OCI-LY3 (cell line): ENCODE measurements at regions not wholly inside any gene's neighbourhood (a gene's known extent, or its start where the extent isn't known, plus 50 kb on each side); places are given as distances from the start of the nearest gene placed in this dataset.

Experiments used
- CTCF ChIP-seq: fragments of 200-600, 300-600 bp; sonication (generic); IDR thresholded peaks from 2 replicates; pipeline ENCODE4 v1.5.1; 2014; ENCODE audit warnings: antibody characterized with exemption, low read length, low read depth
- EZH2phosphoT487 ChIP-seq: fragments of 200-600 bp; shearing (Covaris generic); IDR thresholded peaks from 2 replicates; pipeline ENCODE4 v1.6.1; 2018; ENCODE audit warnings: antibody characterized with exemption, mixed run types, low read depth

GRCh38 chr9:81035601-81036000 lies 653.7 kb downstream of the TLE1 start:
- no peak for TF ChIP-seq CTCF
- no peak for TF ChIP-seq EZH2phosphoT487
